Activated CD4-positive, alpha-beta T cell treated with anti-CD3 and anti-CD28 coated beads, Interleukin-2, amount 10 ng/mL, durations not matched to agents 7 days and 5 days (primary cell): ENCODE measurements at regions not wholly inside any gene's neighbourhood (a gene's known extent, or its start where the extent isn't known, plus 50 kb on each side); places are given as distances from the start of the nearest gene placed in this dataset.
A peak's percentile ranks its signal among the peaks of the same experiment; 100 is the strongest.

Source experiments
- CTCF ChIA-PET: fragments of 350-600 bp; sonication (Branson Sonifier 250); formaldehyde crosslinking; loops from one replicate; lab custom pipeline; 2021; ENCODE audit warnings: antibody characterized with exemption; lab: Charles Lee
- POLR2A ChIA-PET: fragments of 350-600 bp; sonication (Branson Sonifier 250); formaldehyde crosslinking; loops from one replicate; lab custom pipeline; 2021; ENCODE audit warnings: antibody characterized with exemption; lab: Charles Lee
- DNase-seq: peaks from one replicate; pipeline ENCODE4 v3.0.0-alpha.2; 2020
- H3K27ac Mint-ChIP-seq: one replicate; pipeline ENCODE4 v1.8.0; 2021; ENCODE audit warnings: mild to moderate bottlenecking, moderate library complexity, mixed read lengths
- H3K27me3 Mint-ChIP-seq: one replicate; pipeline ENCODE4 v1.8.0; 2021; ENCODE audit warnings: mixed read lengths
- H3K36me3 Mint-ChIP-seq: one replicate; pipeline ENCODE4 v1.8.0; 2021; ENCODE audit warnings: low read depth, mixed read lengths
- H3K4me1 Mint-ChIP-seq: one replicate; pipeline ENCODE4 v1.8.0; 2021; ENCODE audit warnings: mixed read lengths
- H3K4me3 Mint-ChIP-seq: one replicate; pipeline ENCODE4 v1.8.0; 2021; ENCODE audit warnings: mild to moderate bottlenecking, moderate library complexity, mixed read lengths
- H3K9me3 Mint-ChIP-seq: one replicate; pipeline ENCODE4 v1.8.0; 2021; ENCODE audit warnings: mixed read lengths

DNA sequence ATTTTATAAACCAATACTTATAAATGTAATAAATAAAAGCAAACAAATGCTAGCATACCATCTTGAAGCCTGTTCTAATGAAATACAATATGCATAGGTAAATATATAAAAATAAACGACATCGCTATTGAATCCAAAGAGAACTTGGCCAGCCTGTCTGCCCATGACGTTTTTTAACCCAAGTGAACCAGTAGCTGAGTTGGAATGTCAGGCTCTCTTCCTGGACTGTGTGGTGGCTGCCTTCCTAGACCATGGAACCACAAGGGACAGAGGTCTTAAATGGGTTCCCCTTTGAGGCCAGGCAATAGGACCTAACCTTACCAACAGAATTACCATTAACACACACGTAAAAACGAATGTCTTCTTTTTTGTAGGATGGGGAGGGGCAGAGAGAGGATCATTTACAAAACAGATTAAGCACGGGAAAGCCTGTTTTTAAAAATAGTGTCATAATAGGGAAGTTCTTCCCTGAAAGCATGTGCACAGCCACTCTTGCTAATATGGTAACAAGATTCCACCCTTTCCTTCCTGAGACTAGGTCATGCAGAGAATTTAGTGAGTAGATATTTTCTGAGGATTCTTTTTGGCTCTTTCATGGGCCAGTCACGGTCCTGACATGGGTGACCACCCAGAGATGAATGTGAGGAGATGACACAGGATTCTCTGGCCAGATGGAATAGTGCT, 69.4 kb upstream of the ACSL1 start:
- Mint-ChIP-seq H3K4me1 (peaks cover 4% of the 10 kb centered on the region), H3K36me3 (no peaks in the 10 kb centered on the region), H3K27me3 (peaks cover 21% of the 10 kb centered on the region), H3K4me3 (no peak overlapping the region), H3K27ac (no peak overlapping the region), H3K9me3 (no peaks in the 10 kb centered on the region)
- ChIA-PET CTCF (no interaction called here), POLR2A (no interaction called here)
- DNase-seq: no peak

DNA sequence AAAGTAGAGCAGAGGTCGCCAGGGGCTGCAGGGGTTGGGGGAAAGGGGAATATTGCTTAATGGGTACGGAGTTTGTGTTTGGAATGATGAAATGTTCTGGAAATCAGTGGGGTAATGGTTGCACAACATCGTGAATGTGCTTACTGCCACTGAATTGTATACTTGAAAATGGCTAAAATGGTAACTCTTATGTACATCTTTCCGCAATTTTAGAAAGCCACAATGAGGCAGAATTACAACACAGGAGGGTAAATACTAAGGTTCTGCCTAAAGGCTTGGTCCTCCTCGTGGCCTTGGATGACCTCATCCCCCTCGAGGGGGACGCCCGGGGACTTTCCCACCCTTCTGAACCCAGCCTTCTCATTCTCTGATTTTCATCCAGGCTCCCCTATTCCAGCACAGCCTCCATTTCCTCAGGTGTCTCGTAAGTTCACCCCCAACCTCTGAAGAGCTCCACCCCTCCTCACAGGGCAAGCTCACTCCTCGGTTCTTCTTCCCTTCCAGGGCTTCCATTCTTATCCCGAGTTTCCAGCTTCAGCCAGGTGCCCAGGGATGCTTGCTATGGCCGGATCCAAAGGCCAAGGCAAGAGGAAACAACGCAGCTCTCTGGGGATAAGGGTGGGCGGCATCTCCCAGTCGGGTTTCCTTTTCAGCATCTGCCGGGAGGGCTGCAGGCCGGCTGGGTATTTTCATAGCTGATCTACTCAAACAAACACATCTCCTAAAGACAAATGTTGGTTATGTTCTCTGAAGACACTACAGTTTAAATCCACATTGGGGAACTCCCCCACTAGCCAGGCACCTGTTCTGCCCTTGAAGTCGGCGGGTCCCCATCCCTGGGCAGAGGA, 71.3 kb upstream of the ACSL1 start:
- ChIA-PET POLR2A (no interaction called here), CTCF (interaction anchor here (0.6 to 0.8 kb wide), 2 partner anchors 31 to 43 kb away, joined by 3 read pairs; no protein-coding TSS in a partner anchor)
- Mint-ChIP-seq H3K9me3 (no peaks in the 10 kb centered on the region), H3K27me3 (peaks cover 21% of the 10 kb centered on the region), H3K27ac (no peak overlapping the region), H3K4me1 (no peaks in the 10 kb centered on the region), H3K4me3 (no peak overlapping the region), H3K36me3 (no peaks in the 10 kb centered on the region)
- no peak for DNase-seq

DNA sequence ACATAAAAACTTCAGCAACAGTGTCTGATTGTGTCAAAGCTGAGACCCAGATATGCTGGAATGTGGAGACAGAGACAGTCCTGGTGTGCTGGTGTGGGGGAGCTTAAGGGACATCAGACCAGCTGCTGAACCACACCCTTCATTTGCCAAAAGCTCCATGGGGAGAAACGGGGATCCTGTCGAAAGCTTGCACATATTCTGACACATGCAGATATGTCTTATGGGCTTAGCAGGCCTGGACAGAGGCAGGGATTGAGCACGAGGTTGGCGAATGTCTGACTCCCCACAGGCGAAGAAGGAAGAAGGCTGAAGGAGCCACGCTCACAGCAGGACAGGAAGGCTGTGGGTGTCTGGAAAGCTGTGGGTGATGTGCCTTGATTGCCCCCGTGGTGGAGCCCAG, 72.1 kb upstream of the ACSL1 start:
- no peak for DNase-seq
- no peaks in the 10 kb centered on the region for H3K36me3 Mint-ChIP-seq
- ChIA-PET POLR2A (no interaction called here), CTCF (interaction anchor here (0.8 kb wide), 1 partner anchor 44 kb away, joined by 3 read pairs; no protein-coding TSS in a partner anchor)
- H3K9me3 Mint-ChIP-seq: no peaks in the 10 kb centered on the region
- H3K4me1 Mint-ChIP-seq: no peaks in the 10 kb centered on the region
- H3K4me3 Mint-ChIP-seq: no peak overlapping the region
- no peak overlapping the region for H3K27ac Mint-ChIP-seq
- peaks cover 21% of the 10 kb centered on the region for H3K27me3 Mint-ChIP-seq

DNA sequence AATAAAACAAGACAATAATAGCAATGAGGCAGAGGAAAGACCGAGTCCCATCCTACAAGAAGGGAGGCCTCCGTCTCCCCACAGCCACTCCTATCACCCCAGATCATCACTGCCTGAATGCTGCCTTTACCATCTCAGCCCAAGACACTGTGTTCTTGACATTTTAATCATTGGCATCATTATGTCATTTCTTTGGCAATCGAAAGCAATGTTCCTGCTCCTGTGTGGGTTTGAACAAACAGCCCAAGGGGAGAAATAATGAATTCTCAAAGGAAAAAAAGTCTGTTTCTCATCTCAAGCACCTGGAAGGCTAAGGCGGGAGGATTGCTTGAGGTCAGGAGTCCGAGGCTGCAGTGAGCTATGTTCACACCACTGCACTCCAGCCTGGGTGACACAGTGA, 73.0 kb upstream of the ACSL1 start:
- H3K4me1 Mint-ChIP-seq: no peaks in the 10 kb centered on the region
- H3K27ac Mint-ChIP-seq: no peak overlapping the region
- no peaks in the 10 kb centered on the region for H3K36me3 Mint-ChIP-seq
- H3K27me3 Mint-ChIP-seq: peaks cover 15% of the 10 kb centered on the region
- DNase-seq: no peak
- POLR2A ChIA-PET: no interaction called here
- CTCF ChIA-PET: no interaction called here
- no peak overlapping the region for H3K4me3 Mint-ChIP-seq
- no peaks in the 10 kb centered on the region for H3K9me3 Mint-ChIP-seq

DNA sequence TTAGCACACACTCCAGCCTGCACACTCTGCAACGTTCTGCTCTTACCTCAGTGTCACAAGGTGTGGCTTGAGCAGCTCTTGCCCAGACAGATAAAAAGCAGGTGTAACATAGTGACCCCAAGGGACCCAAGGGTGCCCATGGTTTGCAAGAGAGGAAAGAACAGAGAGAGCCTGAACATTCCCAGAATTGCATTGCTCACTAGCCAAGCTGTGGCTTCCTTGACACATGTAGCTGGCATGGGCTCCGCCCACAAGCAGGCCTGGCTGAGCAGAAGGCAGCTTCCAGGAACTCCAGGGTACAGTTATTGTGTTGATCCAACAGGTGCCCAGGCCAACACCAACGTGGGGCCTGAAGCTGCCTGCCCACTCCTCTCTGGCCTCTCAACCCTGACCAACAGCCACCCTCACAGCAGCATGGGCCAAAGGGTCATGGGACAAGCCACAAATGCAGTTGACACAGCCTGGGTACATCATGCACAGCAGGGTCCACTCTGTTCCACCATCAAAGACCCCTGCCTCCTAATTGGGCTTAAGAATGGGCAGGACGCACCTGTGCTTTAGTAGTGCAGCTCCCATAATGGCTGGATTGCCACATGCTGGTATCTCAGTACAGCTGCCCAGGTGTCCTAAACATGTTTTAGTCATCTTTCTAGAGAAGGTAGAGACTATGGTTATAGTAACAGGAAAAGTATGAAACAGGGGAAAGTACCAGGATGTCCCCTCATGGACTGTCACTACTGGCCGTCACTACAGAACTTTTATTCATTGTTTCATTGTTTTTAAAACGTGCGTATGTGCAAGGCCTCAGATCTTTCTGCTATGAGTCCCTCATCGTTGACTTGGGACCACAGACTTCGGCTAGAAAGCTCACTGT, 73.7 kb upstream of the ACSL1 start:
- no peaks in the 10 kb centered on the region for H3K9me3 Mint-ChIP-seq
- no peak overlapping the region for H3K4me3 Mint-ChIP-seq
- DNase-seq: no peak
- H3K36me3 Mint-ChIP-seq: no peaks in the 10 kb centered on the region
- H3K27ac Mint-ChIP-seq: no peak overlapping the region
- POLR2A ChIA-PET: no interaction called here
- CTCF ChIA-PET: interaction anchor here (0.8 kb wide), 1 partner anchor 14 kb away, joined by 3 read pairs; no protein-coding TSS in a partner anchor
- peaks cover 11% of the 10 kb centered on the region for H3K27me3 Mint-ChIP-seq
- H3K4me1 Mint-ChIP-seq: no peaks in the 10 kb centered on the region

DNA sequence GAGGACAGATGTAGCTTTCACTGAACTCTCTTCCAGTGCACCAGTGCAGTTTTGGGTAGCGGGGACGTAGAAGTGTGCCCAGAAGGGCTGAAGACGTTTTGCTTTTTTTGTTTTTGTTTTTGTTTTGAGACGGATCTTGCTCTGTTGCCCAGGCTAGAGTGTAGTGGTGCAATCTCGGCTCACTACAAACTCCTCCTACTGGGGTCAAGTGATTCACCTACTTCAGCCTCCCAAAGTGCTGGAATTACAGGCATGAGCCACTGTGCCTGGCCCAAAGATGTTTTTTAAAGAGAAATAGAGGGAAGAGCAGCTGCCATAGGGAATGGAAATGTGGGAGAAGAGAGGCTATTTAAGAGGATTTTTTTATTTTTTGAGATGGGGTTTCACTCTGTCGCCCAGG, 74.4 kb upstream of the ACSL1 start:
- DNase-seq: no peak
- ChIA-PET POLR2A (no interaction called here), CTCF (no interaction called here)
- Mint-ChIP-seq H3K4me1 (no peaks in the 10 kb centered on the region), H3K4me3 (no peak overlapping the region), H3K36me3 (no peaks in the 10 kb centered on the region), H3K27ac (no peak overlapping the region), H3K9me3 (no peaks in the 10 kb centered on the region), H3K27me3 (peaks cover 9% of the 10 kb centered on the region)

DNA sequence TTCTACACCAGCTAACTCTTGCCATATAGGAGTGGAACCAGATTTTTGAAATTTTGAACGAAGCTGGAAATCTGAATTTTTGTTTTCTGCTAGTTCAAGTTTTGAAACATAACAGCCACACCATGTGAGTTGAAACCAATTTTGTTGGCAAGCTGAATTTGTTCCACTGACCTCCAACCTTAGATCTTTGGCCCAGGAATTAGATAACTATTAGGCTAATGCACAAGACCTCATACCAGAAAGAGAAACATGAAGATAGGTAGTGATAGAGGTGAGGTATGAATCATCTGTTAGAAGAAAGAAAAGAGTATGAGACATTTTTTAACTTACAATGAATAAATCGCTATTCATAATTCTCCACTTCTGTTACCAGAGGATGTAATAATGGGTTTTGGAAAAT, 76.8 kb upstream of the ACSL1 start:
- Mint-ChIP-seq H3K4me3 (no peak overlapping the region), H3K4me1 (peaks cover 5% of the 10 kb centered on the region)
- CTCF ChIA-PET: no interaction called here

DNA sequence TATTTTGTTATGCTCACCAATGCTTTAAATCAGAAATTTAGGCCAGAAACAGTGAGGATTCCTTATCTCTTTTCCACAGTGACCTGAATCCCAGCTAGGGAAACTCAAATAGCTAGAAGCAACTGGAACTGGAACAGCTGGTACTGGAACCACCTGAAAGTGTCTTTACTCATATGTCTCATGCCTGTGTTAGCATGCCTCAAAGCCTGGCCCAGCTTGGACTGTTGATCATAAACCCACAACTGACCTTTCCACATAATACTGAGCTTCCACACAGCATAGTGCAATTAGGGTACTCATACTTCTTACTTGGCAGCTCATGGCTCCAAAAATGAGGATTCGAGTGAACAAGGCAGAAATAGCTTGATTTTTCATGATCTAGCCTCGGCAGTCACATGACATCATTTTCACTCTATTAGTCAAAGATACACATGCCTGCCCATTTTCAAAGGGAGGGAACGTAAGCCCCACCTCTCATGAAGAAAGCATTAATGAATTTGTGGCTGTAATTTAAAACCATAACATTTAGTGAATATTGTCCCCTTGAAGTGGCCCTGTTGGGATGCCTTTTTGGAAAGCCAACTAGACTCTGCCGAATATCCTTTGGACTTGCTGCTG, 80.8 kb upstream of the ACSL1 start:
- POLR2A ChIA-PET: no interaction called here
- no peak for DNase-seq
- Mint-ChIP-seq H3K27ac (no peak overlapping the region), H3K36me3 (no peaks in the 10 kb centered on the region), H3K27me3 (no peaks in the 10 kb centered on the region), H3K9me3 (no peaks in the 10 kb centered on the region), H3K4me3 (no peak overlapping the region), H3K4me1 (peaks cover 12% of the 10 kb centered on the region)
- CTCF ChIA-PET: interaction anchor here (0.7 to 1.0 kb wide), 3 partner anchors 15 to 27 kb away, joined by 3 to 4 read pairs (median 3); no protein-coding TSS in a partner anchor

More for the DNA sequence above, 76.8 kb upstream of the ACSL1 start:
- no peak overlapping the region for H3K27ac Mint-ChIP-seq
- no peaks in the 10 kb centered on the region for H3K36me3 Mint-ChIP-seq
- POLR2A ChIA-PET: no interaction called here
- H3K27me3 Mint-ChIP-seq: peaks cover 1% of the 10 kb centered on the region
- H3K9me3 Mint-ChIP-seq: no peaks in the 10 kb centered on the region
- DNase-seq: no peak

DNA sequence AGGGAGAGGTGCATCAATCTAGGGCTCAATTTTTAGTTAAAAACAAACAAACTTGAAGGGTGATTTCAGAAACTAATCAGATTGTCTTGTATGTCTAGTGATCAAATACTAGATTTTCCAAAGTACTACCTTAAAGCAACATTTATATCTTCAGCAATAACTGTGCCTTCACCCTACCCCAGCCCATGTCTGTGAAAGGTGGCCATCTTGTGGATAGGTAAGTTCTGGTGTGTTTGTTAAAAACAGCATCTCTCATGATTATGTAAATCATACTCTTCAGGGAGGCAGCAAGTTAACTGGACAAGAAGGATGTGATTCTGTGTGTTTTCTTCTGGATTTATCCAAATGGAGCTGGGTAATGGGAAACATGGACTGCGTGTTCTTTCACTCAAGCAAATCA, 81.4 kb upstream of the ACSL1 start:
- Mint-ChIP-seq H3K27ac (no peak overlapping the region), H3K9me3 (peaks cover 2% of the 10 kb centered on the region), H3K27me3 (peaks cover 2% of the 10 kb centered on the region), H3K4me3 (no peak overlapping the region), H3K4me1 (peaks cover 12% of the 10 kb centered on the region), H3K36me3 (no peaks in the 10 kb centered on the region)
- peak; percentile 8 for DNase-seq
- POLR2A ChIA-PET: no interaction called here
- CTCF ChIA-PET: interaction anchor here (0.7 to 1.0 kb wide), 2 partner anchors 26 to 28 kb away, joined by 3 to 4 read pairs; no protein-coding TSS in a partner anchor

DNA sequence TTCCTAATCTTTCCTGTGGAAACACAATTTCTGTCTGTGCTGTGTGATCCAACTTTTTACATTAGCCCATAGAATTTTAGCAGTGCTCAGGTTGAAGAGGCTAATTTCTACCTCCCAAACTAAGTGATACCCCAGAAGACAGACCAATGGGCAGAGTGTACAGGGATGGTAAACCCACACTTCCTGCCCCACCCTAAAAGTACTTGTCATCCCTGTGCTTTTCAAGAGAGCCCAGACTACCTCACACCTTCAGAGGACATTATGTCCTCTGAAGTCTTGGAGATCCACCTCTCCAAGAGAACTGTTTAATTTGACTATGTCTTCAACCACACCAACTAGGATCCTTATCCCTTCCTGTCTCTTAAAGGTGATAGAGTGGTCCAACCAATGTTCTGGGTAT, 82.0 kb upstream of the ACSL1 start:
- POLR2A ChIA-PET: no interaction called here
- H3K27ac Mint-ChIP-seq: no peak overlapping the region
- no peaks in the 10 kb centered on the region for H3K36me3 Mint-ChIP-seq
- no peak overlapping the region for H3K4me3 Mint-ChIP-seq
- H3K4me1 Mint-ChIP-seq: peaks cover 12% of the 10 kb centered on the region
- no peak for DNase-seq
- CTCF ChIA-PET: no interaction called here
- H3K9me3 Mint-ChIP-seq: peaks cover 5% of the 10 kb centered on the region
- H3K27me3 Mint-ChIP-seq: peaks cover 4% of the 10 kb centered on the region

DNA sequence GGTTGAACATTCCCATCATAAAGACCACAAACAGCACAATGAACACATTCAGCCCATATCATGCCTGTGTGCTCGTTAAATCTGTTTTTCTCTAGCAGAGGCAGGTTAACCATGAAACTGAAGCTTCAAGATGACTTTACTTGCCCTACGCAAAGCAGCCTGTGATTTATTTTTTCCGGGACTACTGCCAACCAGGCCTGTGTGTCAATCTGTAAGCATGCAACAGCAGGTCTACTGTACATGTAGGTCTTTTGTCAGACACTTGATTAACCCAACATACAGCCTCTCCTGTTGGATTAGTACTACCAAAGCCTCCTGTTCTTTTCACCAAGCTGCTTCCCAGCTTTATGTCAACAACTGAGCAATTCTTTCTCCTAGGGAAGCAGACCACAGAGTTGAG, 85.5 kb upstream of the ACSL1 start:
- POLR2A ChIA-PET: no interaction called here
- CTCF ChIA-PET: no interaction called here
- no peaks in the 10 kb centered on the region for H3K36me3 Mint-ChIP-seq
- no peak overlapping the region for H3K27ac Mint-ChIP-seq
- H3K4me3 Mint-ChIP-seq: no peak overlapping the region
- H3K9me3 Mint-ChIP-seq: peaks cover 12% of the 10 kb centered on the region
- DNase-seq: no peak
- peaks cover 12% of the 10 kb centered on the region for H3K4me1 Mint-ChIP-seq
- peaks cover 11% of the 10 kb centered on the region for H3K27me3 Mint-ChIP-seq
